ENCODE measurements at regions not wholly inside any gene's neighbourhood (a gene's known extent, or its start where the extent isn't known, plus 50 kb on each side); places are given as distances from the start of the nearest gene placed in this dataset.
"Not testable (repeated sequence)": the region's sequence is repeated elsewhere in the genome, so short reads cannot be mapped to it uniquely, and the experiment has no call there.

- DNase-seq = no peak
These were observed 588.0 kb upstream of the HS3ST1 start for GRCh38 chr4:12016729-12017128.

GRCh38 chr4:12005471-12005870 is 576.8 kb upstream of the HS3ST1 start:
- DNase-seq = no peak

GRCh38 chr4:11996581-11996980 is 567.9 kb upstream of the HS3ST1 start:
- DNase-seq = not testable (repeated sequence)

DNA sequence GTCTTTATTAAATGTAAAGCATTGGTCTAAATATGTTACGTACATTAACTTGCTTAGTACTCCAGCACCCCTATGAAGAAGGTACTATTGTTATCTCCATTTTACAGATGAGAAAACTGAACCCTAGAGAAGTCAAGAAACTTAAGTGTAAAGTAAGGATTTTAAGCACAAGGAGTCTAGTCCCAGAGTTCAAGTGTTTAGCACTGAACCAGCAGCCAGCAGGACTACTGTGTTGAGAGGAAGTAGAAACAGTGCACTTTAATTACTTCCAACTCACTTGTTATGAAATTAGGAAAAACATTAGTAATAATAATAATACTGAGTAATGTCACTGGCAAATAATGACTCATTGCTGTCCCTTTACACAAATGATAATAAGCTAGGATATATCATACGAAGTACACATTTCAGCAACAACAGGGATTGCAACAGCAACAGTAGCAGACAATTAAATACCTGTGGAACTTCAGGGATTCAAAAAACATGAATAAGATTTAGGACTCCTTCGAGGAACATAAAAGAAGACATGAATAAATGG is 548.1 kb upstream of the HS3ST1 start:
- no peak for DNase-seq

DNA sequence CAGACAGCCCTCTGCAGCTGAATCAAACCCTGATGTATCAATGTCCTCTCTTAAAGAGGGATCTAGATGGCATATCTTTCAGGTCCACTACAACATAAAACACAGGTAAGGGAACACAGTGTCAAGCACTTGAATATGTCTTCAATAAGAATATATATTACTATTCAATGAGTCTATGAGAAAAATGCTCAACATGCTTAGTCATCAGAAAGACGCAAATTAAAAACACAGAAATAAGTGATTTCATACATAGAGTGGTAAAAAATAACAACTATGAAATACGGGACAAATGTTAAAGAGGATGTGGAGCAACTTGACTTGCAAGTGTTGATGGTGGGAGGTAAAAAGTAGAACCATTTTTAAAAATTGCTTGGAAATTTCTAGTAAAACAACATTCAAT is 544.6 kb upstream of the HS3ST1 start:
- DNase-seq = no peak

DNA sequence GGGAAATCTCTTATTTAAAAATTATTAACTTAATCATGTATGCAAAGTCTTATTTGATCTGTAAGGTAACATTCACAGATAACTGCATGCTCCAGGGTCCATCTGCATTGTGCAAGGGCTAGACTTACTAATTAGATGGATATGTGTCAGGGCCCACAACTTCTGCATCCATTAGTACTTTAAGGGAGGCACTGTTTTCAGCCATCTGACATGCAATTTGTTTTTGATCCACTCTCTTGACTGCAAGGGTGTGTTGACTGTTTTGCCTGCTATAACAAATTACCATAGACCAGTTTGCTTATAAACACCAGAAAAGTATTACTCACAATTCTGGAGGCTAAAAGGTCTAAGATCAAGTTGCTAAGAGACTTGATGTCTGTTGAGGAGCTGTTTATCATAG is 542.1 kb upstream of the HS3ST1 start:
- no peak for DNase-seq

- DNase-seq = no peak
These were observed 538.1 kb upstream of the HS3ST1 start for GRCh38 chr4:11966782-11967181.

DNA sequence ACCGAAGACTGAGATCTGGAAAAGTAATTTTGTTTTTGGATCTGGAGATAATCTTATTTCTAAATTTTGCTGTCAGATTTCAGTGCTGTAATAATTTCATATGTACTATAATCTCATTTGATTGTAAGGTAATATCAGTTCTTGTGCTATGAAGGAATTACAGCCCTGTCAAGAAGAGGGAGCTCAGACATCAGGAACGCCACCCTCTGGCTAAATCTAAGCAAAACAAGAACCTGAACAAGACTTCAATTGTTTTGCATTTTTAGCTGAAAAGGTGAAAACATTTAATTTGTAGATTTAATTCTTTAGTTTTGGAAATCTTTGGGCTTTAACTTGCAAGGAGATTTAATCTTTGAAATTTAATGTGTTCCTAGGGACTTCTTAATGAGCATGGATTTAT is 525.4 kb upstream of the HS3ST1 start:
- DNase-seq = no peak

DNA sequence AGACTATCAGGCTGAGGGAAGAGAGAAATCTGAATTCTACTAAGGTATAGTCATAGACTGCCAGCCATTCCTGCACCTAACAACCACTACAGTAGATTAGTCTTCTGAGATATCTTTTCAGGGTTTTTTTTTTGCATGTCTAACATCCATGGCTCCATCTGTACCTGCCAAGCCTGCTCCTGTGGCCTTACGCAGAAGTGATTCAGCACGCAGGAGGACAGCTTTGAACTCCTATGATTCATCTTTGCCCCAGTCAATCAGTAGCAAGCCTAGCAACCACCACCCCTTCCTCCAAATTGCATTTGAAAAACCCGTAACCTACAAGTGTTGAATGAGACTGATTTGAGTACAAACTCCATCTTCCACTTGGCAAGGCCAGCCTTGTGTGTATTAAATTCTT is 520.7 kb upstream of the HS3ST1 start:
- no peak for DNase-seq

GRCh38 chr4:11947629-11948028 is 518.9 kb upstream of the HS3ST1 start:
- not testable (repeated sequence) for DNase-seq

DNA sequence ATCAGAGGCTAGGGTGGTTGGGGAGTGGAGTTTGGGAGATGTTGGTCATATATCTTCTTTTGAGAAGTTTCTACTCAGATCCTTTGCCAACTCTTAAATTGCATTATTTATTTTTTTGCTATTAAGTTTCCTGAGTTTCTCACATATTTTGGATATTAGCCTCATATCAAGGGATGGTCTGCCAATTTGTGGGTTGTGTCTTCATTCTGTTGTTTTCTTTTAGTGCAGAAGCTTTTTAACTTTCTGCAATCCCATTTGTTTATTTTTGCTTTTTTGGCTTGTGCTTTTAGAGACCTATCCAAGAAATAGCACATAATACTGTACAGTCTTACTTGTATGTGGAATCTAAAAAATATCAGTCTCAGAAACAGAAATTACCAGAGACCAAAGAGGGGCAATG is 509.2 kb upstream of the HS3ST1 start:
- DNase-seq = no peak

DNA sequence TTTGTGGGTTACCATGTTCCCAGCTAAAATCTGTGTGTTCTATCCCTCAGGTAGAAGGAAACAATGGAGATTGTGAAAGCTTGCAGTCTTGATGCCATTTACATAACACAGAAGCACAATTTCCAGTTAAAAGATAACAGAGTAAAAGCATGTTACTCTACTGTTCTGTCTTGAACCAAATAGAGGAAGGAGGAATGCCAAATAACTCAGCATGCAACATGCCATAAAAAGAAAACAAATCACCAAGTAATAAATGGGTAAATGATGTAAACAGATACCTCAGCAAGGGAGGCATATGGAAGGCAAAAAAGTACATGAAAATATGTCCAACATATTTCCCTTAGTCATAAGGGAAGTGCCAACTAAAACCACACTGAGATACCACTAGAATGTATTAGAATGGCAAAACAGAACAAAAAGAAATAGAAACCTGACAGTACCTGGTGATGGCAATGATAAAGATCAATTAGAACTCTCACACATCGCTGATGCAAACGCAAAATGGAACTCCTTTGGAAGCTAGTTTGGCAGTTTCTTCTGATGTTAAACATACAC is 502.6 kb upstream of the HS3ST1 start:
- no peak for DNase-seq

DNA sequence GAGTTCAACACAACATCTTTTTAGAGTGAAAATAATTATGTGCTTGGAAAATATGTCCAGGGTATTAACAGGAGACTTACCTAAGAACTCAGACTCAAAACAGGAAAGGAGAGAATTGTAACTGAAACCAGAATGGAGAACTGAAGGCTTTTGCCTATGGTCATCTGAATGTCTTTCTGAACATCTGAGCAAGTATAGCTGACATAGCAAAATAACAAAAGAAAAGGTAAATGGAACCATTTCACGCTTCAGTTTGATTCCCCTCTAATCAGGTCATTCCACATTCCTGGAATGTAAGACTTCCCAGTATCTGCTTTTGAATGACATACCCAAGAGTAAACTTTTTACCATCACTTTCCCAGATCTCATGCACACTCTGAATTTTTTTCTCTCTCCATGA is 500.4 kb upstream of the HS3ST1 start:
- DNase-seq = no peak

DNA sequence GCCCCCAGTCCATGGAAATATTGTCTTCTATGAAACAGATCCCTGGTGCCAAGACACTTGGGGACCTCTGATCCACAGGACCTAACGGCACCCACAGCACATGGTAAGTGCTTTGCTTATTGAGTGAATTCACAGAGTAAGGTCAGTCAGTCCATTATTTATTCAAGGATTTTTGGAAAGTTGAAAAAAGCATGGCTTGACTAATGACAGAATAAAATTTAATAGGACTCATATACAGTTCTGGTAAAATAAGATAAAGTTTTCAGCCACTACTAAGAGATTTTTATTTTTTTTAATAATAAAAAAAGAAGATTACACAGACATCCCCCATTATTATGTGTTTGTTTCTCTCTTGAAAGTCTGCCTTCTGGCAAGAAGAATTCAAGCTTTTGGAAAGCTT is 490.6 kb upstream of the HS3ST1 start:
- no peak for DNase-seq

DNA sequence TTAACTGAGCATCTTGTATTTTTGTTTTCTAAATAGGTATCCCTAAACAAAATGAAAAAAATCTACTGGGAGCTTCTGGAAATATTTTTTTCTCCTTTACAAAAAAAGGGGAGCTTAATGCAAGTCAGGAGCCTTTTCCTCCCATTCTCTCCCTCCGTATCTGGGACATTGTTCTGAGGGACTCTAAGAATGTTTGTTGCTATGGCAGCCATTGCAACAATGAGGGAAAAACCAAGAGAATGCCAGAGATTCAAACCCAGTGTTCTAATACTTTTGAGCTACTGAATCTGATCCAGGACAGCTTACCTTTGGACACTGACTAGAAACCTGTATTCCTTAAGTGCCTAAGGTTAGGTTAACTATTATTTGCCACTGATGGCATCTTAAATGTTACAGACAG is 485.7 kb upstream of the HS3ST1 start:
- no peak for DNase-seq

DNA sequence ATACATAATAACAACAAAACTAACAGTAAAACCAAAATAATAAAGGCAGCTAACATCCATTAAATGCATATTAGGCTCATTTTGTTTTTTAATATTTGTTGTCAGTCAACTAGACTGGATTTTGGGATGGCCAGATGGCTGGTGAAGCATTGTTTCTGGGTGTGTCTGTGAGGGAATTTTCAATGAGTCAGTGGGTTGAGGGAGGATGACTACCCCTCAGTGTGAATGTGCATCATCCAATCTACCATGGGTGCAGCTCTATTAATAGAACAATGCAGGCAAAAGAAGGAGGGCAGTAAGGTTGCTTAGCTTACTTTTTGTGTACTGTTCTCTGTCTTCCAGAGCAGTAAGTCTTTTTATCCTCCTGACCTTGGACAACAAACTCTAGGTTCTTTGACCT is 484.2 kb upstream of the HS3ST1 start:
- DNase-seq = no peak

GRCh38 chr4:11910812-11911211 is 482.1 kb upstream of the HS3ST1 start:
- DNase-seq = no peak

DNA sequence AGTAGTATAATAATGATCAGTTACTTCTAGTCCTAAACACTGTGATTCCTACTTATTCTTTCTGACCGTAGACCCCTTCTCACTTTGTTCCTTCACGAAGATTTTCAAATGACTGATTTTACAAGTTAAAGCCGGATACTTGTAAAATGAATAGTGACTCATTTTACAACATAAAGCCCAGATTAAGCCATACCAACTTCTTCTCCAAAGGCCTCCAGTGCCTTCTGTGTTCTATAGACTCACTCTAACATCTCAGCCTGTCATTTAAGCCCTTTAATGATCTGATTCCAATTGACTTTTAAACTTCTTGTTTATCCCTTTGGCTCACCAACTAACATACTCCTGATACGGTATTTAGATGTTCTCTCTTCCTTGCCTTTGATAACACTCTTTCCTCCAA is 480.0 kb upstream of the HS3ST1 start:
- no peak for DNase-seq

DNA sequence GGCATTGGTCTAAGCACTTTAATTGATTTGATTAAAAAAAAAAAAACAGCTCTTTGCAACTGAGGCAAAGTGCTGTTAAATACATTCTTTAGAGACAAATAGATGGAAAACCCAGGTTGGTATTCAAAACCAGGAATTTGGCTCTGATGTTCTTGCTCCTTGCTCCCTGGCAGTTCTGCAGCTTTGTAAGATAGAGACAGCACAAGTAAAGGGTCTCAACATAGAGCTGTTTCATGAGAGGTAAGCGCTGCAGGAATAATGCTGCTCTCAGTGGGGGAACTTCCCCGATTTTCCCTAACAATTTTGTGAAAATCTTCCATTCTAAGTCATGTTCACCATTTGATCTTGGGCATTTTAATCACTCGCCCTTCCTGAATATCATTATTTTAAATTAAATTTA is 479.5 kb upstream of the HS3ST1 start:
- DNase-seq = no peak

DNA sequence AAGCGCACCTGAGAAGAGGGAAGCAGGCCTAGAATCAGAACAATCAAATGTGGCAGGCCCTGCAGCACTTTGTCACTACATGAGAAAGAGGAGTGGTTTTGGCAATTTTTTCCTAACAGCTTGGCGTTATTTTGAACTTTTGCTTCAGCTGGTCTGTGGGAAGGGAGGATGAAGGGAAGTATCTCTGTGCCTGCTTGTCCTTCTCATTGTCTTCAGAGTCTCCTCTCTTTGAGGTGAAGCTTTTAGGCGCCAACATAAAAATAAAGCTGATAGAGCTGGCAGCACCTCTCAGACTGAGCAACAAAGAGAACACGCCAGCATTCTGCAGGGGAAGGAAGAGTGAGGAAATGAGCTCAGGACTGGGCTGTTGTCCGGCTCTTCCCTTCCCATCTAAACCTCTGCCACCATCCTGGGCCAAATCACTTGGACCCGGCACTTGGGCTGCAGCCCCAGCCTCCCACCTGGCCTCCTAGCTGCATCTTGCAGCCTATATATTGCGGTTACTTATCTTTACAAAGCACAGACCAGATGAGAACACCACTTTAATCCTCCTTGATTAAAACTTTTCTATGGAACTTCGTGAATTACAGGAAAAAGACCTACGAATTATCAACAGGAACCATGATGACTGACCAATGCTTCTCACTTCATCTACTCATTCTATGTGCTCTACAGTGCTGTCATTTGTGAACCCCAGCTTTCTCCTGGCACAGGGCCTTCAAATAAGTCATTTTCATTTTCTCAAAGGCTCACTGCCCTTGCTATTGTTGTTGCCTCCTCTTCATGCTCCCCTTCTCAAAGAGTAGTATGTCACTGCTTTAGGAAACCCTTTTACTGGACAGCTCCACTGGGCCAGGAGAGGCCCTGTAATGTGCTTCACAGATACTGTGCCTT is 476.4 kb upstream of the HS3ST1 start:
- no peak for DNase-seq

DNA sequence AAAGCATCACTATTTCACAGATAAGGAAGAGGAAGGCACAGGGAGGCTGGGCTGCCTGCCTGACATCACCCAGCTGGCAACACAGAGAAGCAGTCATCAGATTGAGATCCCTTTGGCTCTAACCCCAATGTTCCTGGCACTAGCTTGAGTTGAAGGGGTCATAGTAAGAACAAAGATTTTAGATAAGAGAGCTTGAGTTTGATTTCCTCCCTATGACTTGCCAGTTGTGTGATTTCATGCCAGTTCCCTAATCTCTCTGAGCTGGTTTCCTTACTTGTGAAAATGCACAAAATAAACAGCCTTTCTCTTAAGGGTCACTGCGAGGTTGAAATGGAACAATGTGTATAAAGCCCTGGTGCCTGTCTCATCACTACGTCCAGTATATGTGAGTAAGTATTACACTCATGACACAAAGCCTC is 475.4 kb upstream of the HS3ST1 start:
- no peak for DNase-seq

GRCh38 chr4:11901089-11901488 is 472.4 kb upstream of the HS3ST1 start:
- DNase-seq = no peak

DNA sequence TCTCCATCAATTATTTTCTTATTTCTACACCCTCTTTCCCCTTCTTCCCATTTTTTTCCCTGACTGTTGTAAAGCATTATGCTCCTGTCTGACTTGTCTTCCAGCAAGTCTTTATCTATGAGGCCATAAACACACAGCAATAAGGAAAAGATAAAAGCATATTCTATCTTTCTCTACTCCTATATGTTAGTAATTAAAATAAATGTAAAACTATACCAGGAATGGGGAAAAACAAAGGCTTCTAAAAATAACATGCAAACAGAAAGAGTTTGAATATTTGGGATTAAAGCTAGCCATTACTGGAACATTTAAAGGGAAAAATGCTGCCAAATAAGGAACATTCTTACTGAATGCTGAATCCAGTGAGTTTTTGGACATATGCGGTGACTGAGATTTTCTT is 471.7 kb upstream of the HS3ST1 start:
- DNase-seq = no peak

DNA sequence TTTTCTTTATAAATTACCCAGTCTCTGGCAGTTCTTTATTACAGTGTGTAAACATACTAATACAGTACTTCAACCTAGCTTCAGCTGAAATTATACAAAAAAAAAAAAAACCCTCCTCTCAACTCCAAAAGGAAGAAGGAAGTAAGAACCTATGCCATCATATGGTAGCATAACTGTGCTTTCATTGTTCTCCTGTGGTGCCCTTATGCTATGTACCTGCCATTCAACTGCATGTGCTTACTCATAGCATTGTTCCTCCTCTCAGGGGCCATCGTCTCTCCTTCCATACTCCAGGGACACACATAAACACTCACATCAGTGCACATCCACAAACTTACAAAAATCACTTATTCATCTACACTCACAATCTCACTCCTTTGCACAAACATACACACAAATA is 470.1 kb upstream of the HS3ST1 start:
- DNase-seq = no peak

GRCh38 chr4:11895766-11896165 is 467.1 kb upstream of the HS3ST1 start:
- no peak for DNase-seq
